H9 (cell line): ENCODE measurements at regions not wholly inside any gene's neighbourhood (a gene's known extent, or its start where the extent isn't known, plus 50 kb on each side); places are given as distances from the start of the nearest gene placed in this dataset.

ENCODE experiments used
- DNase-seq: peaks from one replicate; pipeline ENCODE4 v3.0.0-alpha.2; 2017
- H2AFZ ChIP-seq: one replicate; pipeline ENCODE4 v1.6.1; 2013; ENCODE audit warnings: mild to moderate bottlenecking, low read length, control low read depth, moderate library complexity
- H2AK5ac ChIP-seq: 2 replicates; pipeline ENCODE4 v1.6.1; 2013; ENCODE audit warnings: low read length, control low read depth, mixed read lengths; ENCODE audit not compliant: insufficient read length
- H2BK120ac ChIP-seq: one replicate; pipeline ENCODE4 v1.6.1; 2013; ENCODE audit warnings: low read depth, mild to moderate bottlenecking, low read length, control low read depth, inconsistent platforms; ENCODE audit not compliant: poor library complexity, severe bottlenecking
- H2BK12ac ChIP-seq: 2 replicates; pipeline ENCODE4 v1.6.1; 2013; ENCODE audit warnings: low read length, control low read depth, mixed read lengths, low read depth; ENCODE audit not compliant: insufficient read length
- H2BK15ac ChIP-seq: 2 replicates; pipeline ENCODE4 v1.6.1; 2013; ENCODE audit warnings: low read depth, low read length, control low read depth
- H2BK20ac ChIP-seq: one replicate; pipeline ENCODE4 v1.6.1; 2013; ENCODE audit warnings: low read depth, mild to moderate bottlenecking, low read length, control low read depth, inconsistent platforms; ENCODE audit not compliant: poor library complexity, severe bottlenecking
- H2BK5ac ChIP-seq: 2 replicates; pipeline ENCODE4 v1.6.1; 2013; ENCODE audit warnings: low read length, control low read depth, mixed read lengths; ENCODE audit not compliant: insufficient read length
- H3K14ac ChIP-seq: 2 replicates; pipeline ENCODE4 v1.6.1; 2013; ENCODE audit warnings: low read length, control low read depth; ENCODE audit not compliant: insufficient read depth
- H3K18ac ChIP-seq: 2 replicates; pipeline ENCODE4 v1.6.1; 2013; ENCODE audit warnings: low read depth, mild to moderate bottlenecking, mixed read lengths, low read length, control low read depth; ENCODE audit not compliant: insufficient read length
- H3K23ac ChIP-seq: 2 replicates; pipeline ENCODE4 v1.6.1; 2013; ENCODE audit warnings: low read length, control low read depth, mixed read lengths, low read depth; ENCODE audit not compliant: insufficient read length
- H3K23me2 ChIP-seq: 2 replicates; pipeline ENCODE4 v1.6.1; 2013; ENCODE audit warnings: low read depth, mild to moderate bottlenecking, mixed read lengths, low read length, control low read depth; ENCODE audit not compliant: insufficient read length, poor library complexity, severe bottlenecking
- H3K27ac ChIP-seq: 2 replicates; pipeline ENCODE4 v1.5.1; 2013; ENCODE audit warnings: low read length, control low read depth, mixed read lengths, low read depth; ENCODE audit not compliant: insufficient read length
- H3K27me3 ChIP-seq: 2 replicates; pipeline ENCODE4 v1.6.1; 2013; ENCODE audit warnings: low read length, control low read depth, inconsistent platforms; ENCODE audit not compliant: insufficient read depth
- H3K4ac ChIP-seq: 2 replicates; pipeline ENCODE4 v1.6.1; 2013; ENCODE audit warnings: low read depth, mild to moderate bottlenecking, control low read depth, inconsistent platforms, low read length, moderate library complexity
- H3K4me1 ChIP-seq: 2 replicates; pipeline ENCODE4 v1.6.1; 2013; ENCODE audit warnings: low read length, control low read depth, inconsistent platforms; ENCODE audit not compliant: insufficient read depth
- H3K4me2 ChIP-seq: 2 replicates; pipeline ENCODE4 v1.6.1; 2013; ENCODE audit warnings: low read length, control low read depth, mixed read lengths; ENCODE audit not compliant: insufficient read length, insufficient read depth
- H3K56ac ChIP-seq: 2 replicates; pipeline ENCODE4 v1.6.1; 2013; ENCODE audit warnings: low read depth, mild to moderate bottlenecking, mixed read lengths, low read length, control low read depth; ENCODE audit not compliant: insufficient read length
- H3K79me1 ChIP-seq: 2 replicates; pipeline ENCODE4 v1.6.1; 2013; ENCODE audit warnings: low read depth, mild to moderate bottlenecking, moderate library complexity, low read length, control low read depth, inconsistent platforms; ENCODE audit not compliant: insufficient read depth, poor library complexity, severe bottlenecking
- H3K79me2 ChIP-seq: 2 replicates; pipeline ENCODE4 v1.6.1; 2013; ENCODE audit warnings: low read length, control low read depth, inconsistent platforms; ENCODE audit not compliant: insufficient read depth
- H3K9ac ChIP-seq: 2 replicates; pipeline ENCODE4 v1.6.1; 2013; ENCODE audit warnings: low read length, control low read depth, mixed read lengths; ENCODE audit not compliant: insufficient read length; ENCODE audit errors: extremely low read depth
- H3K9me3 ChIP-seq: one replicate; pipeline ENCODE4 v1.6.1; 2013; ENCODE audit warnings: low read depth, low read length, inconsistent platforms; ENCODE audit not compliant: control insufficient read depth
- H3T11ph ChIP-seq: one replicate; pipeline ENCODE4 v1.6.1; 2013; ENCODE audit warnings: mild to moderate bottlenecking, low read length, control low read depth, inconsistent platforms
- H4K20me1 ChIP-seq: one replicate; pipeline ENCODE4 v1.6.1; 2013; ENCODE audit not compliant: control insufficient read depth, insufficient read length, insufficient read depth
- H4K5ac ChIP-seq: 2 replicates; pipeline ENCODE4 v1.6.1; 2013; ENCODE audit warnings: low read depth, mild to moderate bottlenecking, mixed read lengths, low read length, control low read depth; ENCODE audit not compliant: insufficient read length
- H4K8ac ChIP-seq: replicated peaks from 2 replicates; pipeline ENCODE4 v1.6.1; 2013; ENCODE audit warnings: low read length, control low read depth, mixed read lengths, low read depth; ENCODE audit not compliant: insufficient read length
- H4K91ac ChIP-seq: 2 replicates; pipeline ENCODE4 v1.6.1; 2013; ENCODE audit warnings: low read depth, mild to moderate bottlenecking, moderate library complexity, mixed read lengths, low read length, control low read depth; ENCODE audit not compliant: insufficient read length
- H3K27ac Mint-ChIP-seq, 3 experiments: 2 replicates in 2 of 3; 3 replicates in 1 of 3; pipeline ENCODE4 v1.8.0; 2020 to 2021; ENCODE audit warnings: mixed read lengths in 3 of 3, mild to moderate bottlenecking in 1 of 3, moderate library complexity in 1 of 3
- H3K27me3 Mint-ChIP-seq: 2 replicates; pipeline ENCODE4 v1.8.0; 2021; ENCODE audit warnings: low read depth, mild to moderate bottlenecking, moderate library complexity, mixed read lengths
- H3K36me3 Mint-ChIP-seq, 3 experiments: 2 replicates in 2 of 3; 3 replicates in 1 of 3; pipeline ENCODE4 v1.8.0; 2020 to 2021; ENCODE audit warnings: low read depth in 3 of 3, mixed read lengths in 3 of 3; ENCODE audit not compliant: insufficient read depth in 1 of 3
- H3K4me1 Mint-ChIP-seq, 2 experiments: 2 replicates each; pipeline ENCODE4 v1.8.0; 2020; ENCODE audit warnings: mixed read lengths in 2 of 2
- H3K4me3 Mint-ChIP-seq, 2 experiments: 2 replicates in 1 of 2; 3 replicates in 1 of 2; pipeline ENCODE4 v1.8.0; 2020 to 2021; ENCODE audit warnings: mild to moderate bottlenecking in 2 of 2, mixed read lengths in 2 of 2, moderate library complexity in 1 of 2
- H3K9me3 Mint-ChIP-seq, 2 experiments: 2 replicates in 1 of 2; 3 replicates in 1 of 2; pipeline ENCODE4 v1.8.0; 2020; ENCODE audit warnings: mild to moderate bottlenecking in 2 of 2, mixed read lengths in 2 of 2, moderate library complexity in 1 of 2
- CTCF ChIP-seq: fragments of 200-600 bp; sonication (generic); conservative IDR thresholded peaks from 3 replicates; pipeline ENCODE4 v1.8.0; 2021; ENCODE audit warnings: antibody characterized with exemption, mild to moderate bottlenecking
- WGBS: extraction: QIAGEN DNeasy Blood & Tissue Kit; methylation state at CpG from one replicate; pipeline ENCODE4 v1.1.7; 2013; ENCODE audit warnings: missing lambda C conversion rate, low lambda C conversion rate, mixed read lengths; ENCODE audit not compliant: insufficient read length; ENCODE audit errors: extremely low coverage; 5-methylcytosine and 5-hydroxymethylcytosine counted together

DNA sequence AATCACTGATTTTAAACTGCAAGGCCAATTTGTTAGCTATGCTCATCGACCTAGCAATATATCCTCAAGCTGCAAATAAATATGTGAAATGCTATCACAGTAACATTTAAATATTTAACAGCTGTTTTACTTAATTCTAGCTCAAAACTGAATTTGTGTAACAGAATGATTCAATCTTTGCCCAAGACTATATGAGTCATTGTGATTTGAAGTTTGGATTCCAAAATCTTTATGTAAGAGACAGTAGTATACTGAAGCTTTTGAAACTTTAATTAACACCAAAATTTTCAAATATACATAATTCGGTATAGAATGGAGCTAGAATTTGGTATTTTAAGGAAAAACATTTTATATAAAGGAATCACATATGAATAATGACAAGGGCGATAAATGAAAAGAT, 603.0 kb upstream of the ROBO2 start:
- H3K4me1 Mint-ChIP-seq, result peaks cover 14 to 18% of the 10 kb centered on the region in 2 experiments

More for the DNA sequence above, 603.0 kb upstream of the ROBO2 start:
- TF ChIP-seq CTCF, result no peak
- no peak overlapping the region for H2AFZ ChIP-seq
- H3T11ph ChIP-seq, result no peak overlapping the region
- H2BK120ac ChIP-seq, result no peak overlapping the region
- Mint-ChIP-seq H3K27me3 (no peaks in the 10 kb centered on the region), H3K4me3 (no peak overlapping the region), H3K36me3 (no peaks in the 10 kb centered on the region; a peak in 1 of 7 replicates), H3K9me3 (no peaks in the 10 kb centered on the region), H3K27ac (no peak overlapping the region; a peak in 1 of 7 replicates)
- no peak overlapping the region for H4K8ac ChIP-seq
- no peak overlapping the region for H3K14ac ChIP-seq
- H3K4me2 ChIP-seq, result no peak overlapping the region
- no peaks in the 10 kb centered on the region for H3K79me1 ChIP-seq
- no peaks in the 10 kb centered on the region for H3K27me3 ChIP-seq
- H2BK15ac ChIP-seq, result no peak overlapping the region
- H3K23ac ChIP-seq, result no peak overlapping the region
- no peak overlapping the region for H2BK20ac ChIP-seq
- no CpG with 5 or more reads among the region's 3 CpGs for WGBS
- no peak overlapping the region for H3K4ac ChIP-seq
- H2AK5ac ChIP-seq, result no peak overlapping the region
- no peak overlapping the region for H2BK5ac ChIP-seq
- no peaks in the 10 kb centered on the region for H3K23me2 ChIP-seq
- H4K20me1 ChIP-seq, result no peaks in the 10 kb centered on the region
- no peaks in the 10 kb centered on the region; the same call in 1 of the 2 replicates for H3K4me1 ChIP-seq
- no peak overlapping the region for H4K5ac ChIP-seq
- no peak overlapping the region for H3K18ac ChIP-seq
- H3K9ac ChIP-seq, result no peak overlapping the region
- no peak overlapping the region for H3K27ac ChIP-seq
- H3K79me2 ChIP-seq, result no peaks in the 10 kb centered on the region
- H2BK12ac ChIP-seq, result no peak overlapping the region
- H4K91ac ChIP-seq, result no peak overlapping the region
- H3K9me3 ChIP-seq, result no peaks in the 10 kb centered on the region
- no peak overlapping the region for H3K56ac ChIP-seq
- no peak for DNase-seq
